ENCODE measurements at regions not wholly inside any gene's neighbourhood (a gene's known extent, or its start where the extent isn't known, plus 50 kb on each side); places are given as distances from the start of the nearest gene placed in this dataset.

- Histone ChIP-seq H3K36me3 (replicated peaks in 1 of 2; ENCODE audit: control extremely low read depth in 1 of 2, control insufficient read depth in 1 of 2, extremely low read depth in 1 of 2, insufficient read depth in 2 of 2, low read length in 1 of 2) (no peaks in the 10 kb centered on the region), H3K4me2 (replicated peaks; ENCODE audit: low read depth, low read length, poor library complexity, severe bottlenecking) (no peak overlapping the region), H3K79me2 (ENCODE audit: control insufficient read depth, insufficient read depth, low read length) (no peaks in the 10 kb centered on the region), H3K4me1 (ENCODE audit: control insufficient read depth in 2 of 2, insufficient read depth in 2 of 2, low read length in 2 of 2) (no peaks in the 10 kb centered on the region), H3K27me3 (replicated peaks in 1 of 4; ENCODE audit: control extremely low read depth in 1 of 4, control insufficient read depth in 3 of 4, insufficient read depth in 4 of 4, low read length in 3 of 4) (no peaks in the 10 kb centered on the region), H3K9ac (ENCODE audit: low read length) (no peak overlapping the region), H4K20me1 (ENCODE audit: control insufficient read depth, insufficient read depth, low read length, poor library complexity, severe bottlenecking) (no peaks in the 10 kb centered on the region), H3K9me3 (ENCODE audit: control extremely low read depth in 1 of 3, control insufficient read depth in 2 of 3, insufficient read depth in 1 of 3, low read length in 2 of 3) (peaks cover 0 to 9% (median 0%) of the 10 kb centered on the region in 3 donors), H3K4me3 (ENCODE audit: control extremely low read depth in 1 of 5, extremely low read depth in 1 of 5, insufficient read depth in 1 of 5, low read depth in 2 of 5, low read length in 4 of 5) (no peak overlapping the region), H3K27ac (ENCODE audit: low read length in 2 of 2) (no peak overlapping the region), H2AFZ (ENCODE audit: insufficient read depth, low read depth, low read length, poor library complexity, severe bottlenecking) (no peak overlapping the region)
- Mint-ChIP-seq H3K4me1 (no peaks in the 10 kb centered on the region), H3K27me3 (no peaks in the 10 kb centered on the region), H3K27ac (no peak overlapping the region), H3K4me3 (no peak overlapping the region), H3K9me3 (ENCODE audit: insufficient read depth) (no peaks in the 10 kb centered on the region)
- ATAC-seq (ENCODE audit: low read depth), result no peak
- ChIA-PET POLR2A (no interaction called here), CTCF (no interaction called here)
- TF ChIP-seq, protein P1, sequence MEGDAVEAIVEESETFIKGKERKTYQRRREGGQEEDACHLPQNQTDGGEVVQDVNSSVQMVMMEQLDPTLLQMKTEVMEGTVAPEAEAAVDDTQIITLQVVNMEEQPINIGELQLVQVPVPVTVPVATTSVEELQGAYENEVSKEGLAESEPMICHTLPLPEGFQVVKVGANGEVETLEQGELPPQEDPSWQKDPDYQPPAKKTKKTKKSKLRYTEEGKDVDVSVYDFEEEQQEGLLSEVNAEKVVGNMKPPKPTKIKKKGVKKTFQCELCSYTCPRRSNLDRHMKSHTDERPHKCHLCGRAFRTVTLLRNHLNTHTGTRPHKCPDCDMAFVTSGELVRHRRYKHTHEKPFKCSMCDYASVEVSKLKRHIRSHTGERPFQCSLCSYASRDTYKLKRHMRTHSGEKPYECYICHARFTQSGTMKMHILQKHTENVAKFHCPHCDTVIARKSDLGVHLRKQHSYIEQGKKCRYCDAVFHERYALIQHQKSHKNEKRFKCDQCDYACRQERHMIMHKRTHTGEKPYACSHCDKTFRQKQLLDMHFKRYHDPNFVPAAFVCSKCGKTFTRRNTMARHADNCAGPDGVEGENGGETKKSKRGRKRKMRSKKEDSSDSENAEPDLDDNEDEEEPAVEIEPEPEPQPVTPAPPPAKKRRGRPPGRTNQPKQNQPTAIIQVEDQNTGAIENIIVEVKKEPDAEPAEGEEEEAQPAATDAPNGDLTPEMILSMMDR (IDR thresholded peaks at IDR 0.05), result no peak
- TF ChIP-seq EZH2 (IDR thresholded peaks at IDR 0.05; ENCODE audit: borderline replicate concordance, insufficient read depth, low read depth, low read length, poor library complexity, severe bottlenecking), result no peak
- WGBS (ENCODE audit: insufficient coverage), result 89% methylated on average over 3 of the region's 6 CpGs
- DNase-seq, result no peak
- intact Hi-C loops (cut with micrococcal nuclease), result no loop called here
These were observed 154.8 kb upstream of the SOX9 start for GRCh38 chr17:71966055-71966454.

- ChIA-PET POLR2A (no interaction called here), CTCF (no interaction called here)
- Histone ChIP-seq H4K20me1 (ENCODE audit: control insufficient read depth, insufficient read depth, low read length, poor library complexity, severe bottlenecking) (no peaks in the 10 kb centered on the region), H3K27me3 (replicated peaks in 1 of 4; ENCODE audit: control extremely low read depth in 1 of 4, control insufficient read depth in 3 of 4, insufficient read depth in 4 of 4, low read length in 3 of 4) (no peaks in the 10 kb centered on the region), H3K27ac (ENCODE audit: low read length in 2 of 2) (no peak overlapping the region), H3K36me3 (replicated peaks in 1 of 2; ENCODE audit: control extremely low read depth in 1 of 2, control insufficient read depth in 1 of 2, extremely low read depth in 1 of 2, insufficient read depth in 2 of 2, low read length in 1 of 2) (no peaks in the 10 kb centered on the region), H3K9ac (ENCODE audit: low read length) (no peak overlapping the region), H3K4me2 (replicated peaks; ENCODE audit: low read depth, low read length, poor library complexity, severe bottlenecking) (no peak overlapping the region), H3K4me1 (ENCODE audit: control insufficient read depth in 2 of 2, insufficient read depth in 2 of 2, low read length in 2 of 2) (no peaks in the 10 kb centered on the region), H2AFZ (ENCODE audit: insufficient read depth, low read depth, low read length, poor library complexity, severe bottlenecking) (no peak overlapping the region), H3K4me3 (ENCODE audit: control extremely low read depth in 1 of 5, extremely low read depth in 1 of 5, insufficient read depth in 1 of 5, low read depth in 2 of 5, low read length in 4 of 5) (no peak overlapping the region), H3K9me3 (ENCODE audit: control extremely low read depth in 1 of 3, control insufficient read depth in 2 of 3, insufficient read depth in 1 of 3, low read length in 2 of 3) (peaks cover 0 to 9% (median 0%) of the 10 kb centered on the region in 3 donors), H3K79me2 (ENCODE audit: control insufficient read depth, insufficient read depth, low read length) (no peaks in the 10 kb centered on the region)
- 89% methylated on average over 11 of the region's 13 CpGs for WGBS (ENCODE audit: insufficient coverage)
- Mint-ChIP-seq H3K9me3 (ENCODE audit: insufficient read depth) (no peaks in the 10 kb centered on the region), H3K27ac (no peak overlapping the region), H3K27me3 (no peaks in the 10 kb centered on the region), H3K4me1 (no peaks in the 10 kb centered on the region), H3K4me3 (no peak overlapping the region)
- DNase-seq, result no peak
- intact Hi-C loops (cut with micrococcal nuclease), result no loop called here
- TF ChIP-seq EZH2 (IDR thresholded peaks at IDR 0.05; ENCODE audit: borderline replicate concordance, insufficient read depth, low read depth, low read length, poor library complexity, severe bottlenecking), result no peak
- TF ChIP-seq, protein P1 (IDR thresholded peaks at IDR 0.05), result no peak
- ATAC-seq (ENCODE audit: low read depth), result no peak
These were observed 154.1 kb upstream of the SOX9 start for GRCh38 chr17:71966459-71967313.

Measured in B cell (primary cell).